OCI-LY1 (cell line): ENCODE measurements at regions not wholly inside any gene's neighbourhood (a gene's known extent, or its start where the extent isn't known, plus 50 kb on each side); places are given as distances from the start of the nearest gene placed in this dataset.

Experiments
- H2AFZ ChIP-seq: fragments of 200-600 bp; sonication (generic), shearing (Covaris generic); 2 replicates; pipeline ENCODE4 v1.6.0; 2014; ENCODE audit warnings: antibody characterized with exemption, mild to moderate bottlenecking, low read length
- H3F3A ChIP-seq: fragments of 200-600 bp; sonication (generic), shearing (Covaris generic); 2 replicates; pipeline ENCODE4 v1.6.0; 2014; ENCODE audit warnings: mild to moderate bottlenecking, antibody characterized with exemption, low read length, moderate library complexity; ENCODE audit not compliant: insufficient read depth
- H3K27ac ChIP-seq: fragments of 200-600 bp; sonication (generic); 2 replicates; pipeline ENCODE4 v1.5.1; 2014; ENCODE audit warnings: low read length, mixed run types, mild to moderate bottlenecking, low read depth; ENCODE audit not compliant: poor library complexity, severe bottlenecking
- H3K27me3 ChIP-seq: fragments of 200-600 bp; sonication (generic); 2 replicates; pipeline ENCODE4 v1.6.0; 2014; ENCODE audit warnings: antibody characterized with exemption, mild to moderate bottlenecking, low read length, moderate library complexity; ENCODE audit not compliant: insufficient read depth
- H3K36me3 ChIP-seq: fragments of 200-600 bp; sonication (generic); 2 replicates; pipeline ENCODE4 v1.6.1; 2014; ENCODE audit warnings: mild to moderate bottlenecking, antibody characterized with exemption, low read length, moderate library complexity, mixed read lengths; ENCODE audit not compliant: insufficient read depth
- H3K4me1 ChIP-seq: fragments of 200-600 bp; sonication (generic); 2 replicates; pipeline ENCODE4 v1.5.1; 2014; ENCODE audit warnings: mild to moderate bottlenecking, low read length, moderate library complexity; ENCODE audit not compliant: insufficient read depth, severe bottlenecking
- H3K4me2 ChIP-seq: fragments of 200-600 bp; sonication (generic), shearing (Covaris generic); 2 replicates; pipeline ENCODE4 v1.6.1; 2014; ENCODE audit warnings: low read length
- H3K4me3 ChIP-seq: fragments of 200-600 bp; sonication (generic); 2 replicates; pipeline ENCODE4 v1.5.1; 2014; ENCODE audit warnings: low read length, low read depth, mild to moderate bottlenecking, mixed read lengths; ENCODE audit not compliant: poor library complexity, severe bottlenecking
- H3K79me2 ChIP-seq: fragments of 200-600 bp; shearing (Covaris generic); 2 replicates; pipeline ENCODE4 v1.6.1; 2016; ENCODE audit warnings: mixed run types, low read length, mixed read lengths; ENCODE audit not compliant: insufficient read depth
- H3K9ac ChIP-seq: fragments of 200-600 bp; sonication (generic), shearing (Covaris generic); 2 replicates; pipeline ENCODE4 v1.6.1; 2014; ENCODE audit warnings: mild to moderate bottlenecking, low read length, mixed read lengths
- H3K9me2 ChIP-seq: fragments of 200-600 bp; sonication (generic), shearing (Covaris generic); 2 replicates; pipeline ENCODE4 v1.6.1; 2014; ENCODE audit warnings: low read depth, mild to moderate bottlenecking, low read length, mixed read lengths
- H3K9me3 ChIP-seq: fragments of 200-600 bp; shearing (Covaris generic); 2 replicates; pipeline ENCODE4 v1.6.1; 2014; ENCODE audit warnings: low read length, mixed read lengths
- H4K20me1 ChIP-seq: fragments of 200-600 bp; sonication (generic), shearing (Covaris generic); 2 replicates; pipeline ENCODE4 v1.6.0; 2016; ENCODE audit warnings: mild to moderate bottlenecking, low read length; ENCODE audit not compliant: insufficient read depth
- EZH2 ChIP-seq: fragments of 200-600 bp; sonication (generic), shearing (Covaris generic); IDR thresholded peaks from 2 replicates; pipeline ENCODE4 v1.8.0; 2017; ENCODE audit warnings: borderline replicate concordance, mixed run types, mild to moderate bottlenecking, antibody characterized with exemption, low read length, moderate library complexity, mixed read lengths
- TF ChIP-seq, protein P1 (sequence below): fragments of 200-600 bp; sonication (generic), shearing (Covaris generic); IDR thresholded peaks from 2 replicates; pipeline ENCODE4 v1.5.1; 2017; ENCODE audit warnings: mild to moderate bottlenecking, antibody characterized with exemption, low read length, moderate library complexity, mixed read lengths

DNA sequence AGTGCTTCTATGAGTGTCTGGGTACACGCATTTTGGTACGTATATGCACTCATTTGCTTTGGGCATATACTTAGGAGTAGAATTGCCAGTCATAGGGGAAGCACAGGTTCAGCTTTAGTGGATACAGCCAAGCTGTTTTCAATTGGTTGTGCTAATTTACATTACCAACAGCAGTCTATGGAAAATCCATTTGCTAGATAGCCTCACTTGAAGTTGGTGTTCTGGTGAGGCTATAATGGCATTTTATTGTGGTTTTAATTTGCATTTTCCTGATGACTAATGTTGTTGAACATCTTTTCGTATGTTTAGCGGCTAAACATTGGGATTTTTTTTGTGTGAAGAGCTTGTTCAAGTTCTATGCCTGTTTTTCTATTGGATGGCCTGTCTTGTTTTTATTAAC lies 76.8 kb upstream of the ANKH start:
- no peaks in the 10 kb centered on the region for H4K20me1 ChIP-seq
- TF ChIP-seq, protein P1, sequence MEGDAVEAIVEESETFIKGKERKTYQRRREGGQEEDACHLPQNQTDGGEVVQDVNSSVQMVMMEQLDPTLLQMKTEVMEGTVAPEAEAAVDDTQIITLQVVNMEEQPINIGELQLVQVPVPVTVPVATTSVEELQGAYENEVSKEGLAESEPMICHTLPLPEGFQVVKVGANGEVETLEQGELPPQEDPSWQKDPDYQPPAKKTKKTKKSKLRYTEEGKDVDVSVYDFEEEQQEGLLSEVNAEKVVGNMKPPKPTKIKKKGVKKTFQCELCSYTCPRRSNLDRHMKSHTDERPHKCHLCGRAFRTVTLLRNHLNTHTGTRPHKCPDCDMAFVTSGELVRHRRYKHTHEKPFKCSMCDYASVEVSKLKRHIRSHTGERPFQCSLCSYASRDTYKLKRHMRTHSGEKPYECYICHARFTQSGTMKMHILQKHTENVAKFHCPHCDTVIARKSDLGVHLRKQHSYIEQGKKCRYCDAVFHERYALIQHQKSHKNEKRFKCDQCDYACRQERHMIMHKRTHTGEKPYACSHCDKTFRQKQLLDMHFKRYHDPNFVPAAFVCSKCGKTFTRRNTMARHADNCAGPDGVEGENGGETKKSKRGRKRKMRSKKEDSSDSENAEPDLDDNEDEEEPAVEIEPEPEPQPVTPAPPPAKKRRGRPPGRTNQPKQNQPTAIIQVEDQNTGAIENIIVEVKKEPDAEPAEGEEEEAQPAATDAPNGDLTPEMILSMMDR: no peak
- no peak for TF ChIP-seq EZH2
- no peak overlapping the region for H3K9ac ChIP-seq
- H3F3A ChIP-seq: no peaks in the 10 kb centered on the region
- H3K79me2 ChIP-seq: no peaks in the 10 kb centered on the region
- no peak overlapping the region for H3K4me2 ChIP-seq
- H3K27ac ChIP-seq: no peak overlapping the region
- H3K4me1 ChIP-seq: no peaks in the 10 kb centered on the region
- H3K9me2 ChIP-seq: no peaks in the 10 kb centered on the region
- no peaks in the 10 kb centered on the region for H3K36me3 ChIP-seq
- H2AFZ ChIP-seq: no peak overlapping the region
- H3K9me3 ChIP-seq: no peaks in the 10 kb centered on the region
- H3K4me3 ChIP-seq: no peak overlapping the region
- no peaks in the 10 kb centered on the region; the same call in 1 of the 2 replicates for H3K27me3 ChIP-seq

- H3F3A ChIP-seq: no peaks in the 10 kb centered on the region
- no peaks in the 10 kb centered on the region; the same call in 1 of the 2 replicates for H3K27me3 ChIP-seq
- H3K9me3 ChIP-seq: no peaks in the 10 kb centered on the region
- H4K20me1 ChIP-seq: no peaks in the 10 kb centered on the region
- no peaks in the 10 kb centered on the region for H3K9me2 ChIP-seq
- no peak for TF ChIP-seq EZH2
- TF ChIP-seq, protein P1: peak; percentile 58; the same call in 1 of the 2 replicates
- no peak overlapping the region for H3K4me3 ChIP-seq
- no peak overlapping the region for H3K27ac ChIP-seq
- H3K4me2 ChIP-seq: no peak overlapping the region
- H3K36me3 ChIP-seq: no peaks in the 10 kb centered on the region
- no peak overlapping the region for H2AFZ ChIP-seq
- H3K4me1 ChIP-seq: no peaks in the 10 kb centered on the region
- no peak overlapping the region for H3K9ac ChIP-seq
- H3K79me2 ChIP-seq: no peaks in the 10 kb centered on the region
Measured at GRCh38 chr5:14946815-14947620, 75.4 kb upstream of the ANKH start.

GRCh38 chr5:14945450-14945849 lies 73.9 kb upstream of the ANKH start:
- H4K20me1 ChIP-seq: no peaks in the 10 kb centered on the region
- H3K4me1 ChIP-seq: no peaks in the 10 kb centered on the region
- H3K36me3 ChIP-seq: no peaks in the 10 kb centered on the region
- H3K4me3 ChIP-seq: no peak overlapping the region
- no peak overlapping the region for H2AFZ ChIP-seq
- H3K9ac ChIP-seq: no peak overlapping the region
- no peaks in the 10 kb centered on the region for H3F3A ChIP-seq
- TF ChIP-seq, protein P1: no peak
- no peak for TF ChIP-seq EZH2
- H3K4me2 ChIP-seq: no peak overlapping the region
- no peaks in the 10 kb centered on the region for H3K79me2 ChIP-seq
- H3K27me3 ChIP-seq: no peaks in the 10 kb centered on the region
- no peak overlapping the region for H3K27ac ChIP-seq
- H3K9me3 ChIP-seq: no peaks in the 10 kb centered on the region
- H3K9me2 ChIP-seq: no peaks in the 10 kb centered on the region
